HepG2 (cell line): ENCODE measurements at regions not wholly inside any gene's neighbourhood (a gene's known extent, or its start where the extent isn't known, plus 50 kb on each side); places are given as distances from the start of the nearest gene placed in this dataset.

Experiments
- ATAC-seq: fragments of 200-7000 bp; cut with Tn5 transposase; 3 replicates; pipeline ENCODE4 v1.9.1; 2020; ENCODE audit warnings: mild to moderate bottlenecking, moderate library complexity
- BruUV-seq: library from RNA; stranded (reverse); fragments of 400-500 nt; replicated peaks from 2 replicates; lab custom pipeline; 2021; lab: Mats Ljungman, UMichigan
- CTCF ChIA-PET: fragments of 300-600 bp; formaldehyde crosslinking; extraction: SDS; loops from one replicate; lab custom pipeline; 2021; ENCODE audit warnings: low total read pairs, inconsistent platforms, low intra/inter-chr PET ratio; lab: Yijun Ruan, JAX
- POLR2A ChIA-PET: fragments of 350-600 bp; sonication (Branson Sonifier 250); formaldehyde crosslinking; loops from one replicate; lab custom pipeline; 2020; ENCODE audit warnings: antibody characterized with exemption, inconsistent platforms; lab: Yijun Ruan, JAX
- DNase-seq: peaks from one replicate; pipeline ENCODE4 v3.0.0-alpha.2; 2015; ENCODE audit warnings: low spot score
- FAIRE-seq: peaks from 3 replicates; lab custom pipeline; 2011; peaks lifted over from hg19 to GRCh38; lab: Jason Lieb, UNC
- H2AFZ ChIP-seq: one replicate; pipeline ENCODE4 v1.6.1; 2011; ENCODE audit warnings: low read length, inconsistent platforms
- H3K27ac ChIP-seq: fragments of 300-600 bp; 3 replicates; pipeline ENCODE4 v1.8.0; 2011; ENCODE audit warnings: mixed run types, mild to moderate bottlenecking, mixed read lengths, low read length, inconsistent platforms; ENCODE audit not compliant: insufficient read depth; ENCODE audit errors: extremely low read length
- H3K27me3 ChIP-seq, 2 experiments: fragments of 200-600 bp in 1 of 2; 2 replicates in 1 of 2; 3 replicates in 1 of 2; pipeline versions ENCODE4 v1.6.0 to v1.8.0; 2011; ENCODE audit warnings: low read length in 2 of 2, mild to moderate bottlenecking in 2 of 2, moderate library complexity in 2 of 2, inconsistent platforms in 1 of 2; ENCODE audit not compliant: insufficient read depth in 2 of 2, control insufficient read depth in 1 of 2
- H3K36me3 ChIP-seq, 2 experiments: fragments of 200-600 bp in 1 of 2; replicated peaks in 1 of 2; 2 replicates in 1 of 2; 3 replicates in 1 of 2; pipeline versions ENCODE4 v1.5.1 to v1.8.0; 2011; ENCODE audit warnings: low read length in 2 of 2, inconsistent platforms in 1 of 2; ENCODE audit not compliant: insufficient read depth in 2 of 2, control insufficient read depth in 1 of 2
- H3K4me1 ChIP-seq: 2 replicates; pipeline ENCODE4 v1.5.1; 2012; ENCODE audit warnings: low read length, inconsistent platforms; ENCODE audit not compliant: insufficient read depth
- H3K4me2 ChIP-seq: 2 replicates; pipeline ENCODE4 v1.6.0; 2011; ENCODE audit warnings: low read depth, low read length, inconsistent platforms
- H3K4me3 ChIP-seq, 3 experiments: fragments of 200-600 bp in 1 of 3; sonication (generic), shearing (Covaris generic) in 1 of 3; replicated peaks in 1 of 3; 2 replicates each; pipeline ENCODE4 v1.5.1; 2011 to 2016; ENCODE audit warnings: low read length in 3 of 3, inconsistent platforms in 2 of 3, low read depth in 2 of 3, mild to moderate bottlenecking in 2 of 3, control low read depth in 1 of 3, mixed read lengths in 1 of 3; ENCODE audit not compliant: insufficient read depth in 1 of 3
- H3K79me2 ChIP-seq: one replicate; pipeline ENCODE4 v1.6.1; 2011; ENCODE audit warnings: low read length, inconsistent platforms; ENCODE audit not compliant: insufficient read depth
- H3K9ac ChIP-seq: 2 replicates; pipeline ENCODE4 v1.6.0; 2011; ENCODE audit warnings: mild to moderate bottlenecking, low read depth, low read length, inconsistent platforms; ENCODE audit not compliant: insufficient read depth
- H3K9me3 ChIP-seq: 2 replicates; pipeline ENCODE4 v1.5.1; 2012; ENCODE audit warnings: mild to moderate bottlenecking, low read length
- H4K20me1 ChIP-seq: 2 replicates; pipeline ENCODE4 v1.6.0; 2011; ENCODE audit warnings: inconsistent platforms, mild to moderate bottlenecking, low read length, moderate library complexity; ENCODE audit not compliant: insufficient read depth
- EED ChIP-seq: sonication (generic); formaldehyde crosslinking; IDR thresholded peaks from 2 replicates; pipeline ENCODE4 v1.5.0; 2020; ENCODE audit warnings: mild to moderate bottlenecking, missing genetic modification reagents
- REXO4 ChIP-seq: sonication (generic); formaldehyde crosslinking; IDR thresholded peaks from 2 replicates; pipeline ENCODE4 v1.8.0; 2022; ENCODE audit warnings: missing genetic modification reagents, mild to moderate bottlenecking, borderline replicate concordance
- RFXANK ChIP-seq: IDR thresholded peaks from 2 replicates; pipeline ENCODE4 v1.6.1; 2016
- TEAD3 ChIP-seq: optimal IDR thresholded peaks from 2 replicates; pipeline ENCODE3; 2016; ENCODE audit warnings: borderline replicate concordance
- TP53 ChIP-seq: sonication (generic); formaldehyde crosslinking; conservative IDR thresholded peaks from 2 replicates; pipeline ENCODE4 v1.4.0; 2020; ENCODE audit warnings: missing genetic modification reagents
- ZBTB38 ChIP-seq: sonication (generic); formaldehyde crosslinking; IDR thresholded peaks from 2 replicates; pipeline ENCODE4 v1.5.1; 2020; ENCODE audit warnings: mild to moderate bottlenecking, missing genetic modification reagents
- ZNF572 ChIP-seq: sonication (generic); formaldehyde crosslinking; IDR thresholded peaks from 2 replicates; pipeline ENCODE4 v1.5.1; 2020; ENCODE audit warnings: mild to moderate bottlenecking, missing genetic modification reagents
- ZNF720 ChIP-seq: sonication (generic); formaldehyde crosslinking; IDR thresholded peaks from 2 replicates; pipeline ENCODE4 v1.4.0; 2020; ENCODE audit warnings: missing genetic modification reagents
- WGBS: methylation state at CpG from one replicate; pipeline ENCODE4 v1.1.6; 2017; ENCODE audit warnings: low lambda C conversion rate; 5-methylcytosine and 5-hydroxymethylcytosine counted together
- in situ Hi-C: cut with HindIII; loops from 2 replicates; pipeline ENCODE4 v1.10.0; 2017; ENCODE audit warnings: low pct_unique_long_range_greater_than_20kb; ENCODE audit not compliant: extremely low pct_ligation_motif_present
- intact Hi-C: fragments of 100-400 bp; cut with micrococcal nuclease; formaldehyde crosslinking; loops from one replicate; pipeline ENCODE4 v1.10.0; 2022; ENCODE audit not compliant: unreplicated experiment
- TF ChIP-seq, protein P1 (sequence below): IDR thresholded peaks from 2 replicates; pipeline ENCODE4 v1.6.1; 2016
- TF ChIP-seq, protein P2 (sequence below): sonication (generic); formaldehyde crosslinking; IDR thresholded peaks from 2 replicates; pipeline ENCODE4 v1.5.0; 2020; ENCODE audit warnings: missing genetic modification reagents
- TF ChIP-seq, protein P3 (sequence below): sonication (generic); formaldehyde crosslinking; IDR thresholded peaks from 2 replicates; pipeline ENCODE4 v1.4.0; 2020; ENCODE audit warnings: missing genetic modification reagents
- TF ChIP-seq, protein P4 (sequence below): sonication (generic); formaldehyde crosslinking; IDR thresholded peaks from 2 replicates; pipeline ENCODE4 v1.5.0; 2020; ENCODE audit warnings: missing genetic modification reagents, mild to moderate bottlenecking, borderline replicate concordance

DNA sequence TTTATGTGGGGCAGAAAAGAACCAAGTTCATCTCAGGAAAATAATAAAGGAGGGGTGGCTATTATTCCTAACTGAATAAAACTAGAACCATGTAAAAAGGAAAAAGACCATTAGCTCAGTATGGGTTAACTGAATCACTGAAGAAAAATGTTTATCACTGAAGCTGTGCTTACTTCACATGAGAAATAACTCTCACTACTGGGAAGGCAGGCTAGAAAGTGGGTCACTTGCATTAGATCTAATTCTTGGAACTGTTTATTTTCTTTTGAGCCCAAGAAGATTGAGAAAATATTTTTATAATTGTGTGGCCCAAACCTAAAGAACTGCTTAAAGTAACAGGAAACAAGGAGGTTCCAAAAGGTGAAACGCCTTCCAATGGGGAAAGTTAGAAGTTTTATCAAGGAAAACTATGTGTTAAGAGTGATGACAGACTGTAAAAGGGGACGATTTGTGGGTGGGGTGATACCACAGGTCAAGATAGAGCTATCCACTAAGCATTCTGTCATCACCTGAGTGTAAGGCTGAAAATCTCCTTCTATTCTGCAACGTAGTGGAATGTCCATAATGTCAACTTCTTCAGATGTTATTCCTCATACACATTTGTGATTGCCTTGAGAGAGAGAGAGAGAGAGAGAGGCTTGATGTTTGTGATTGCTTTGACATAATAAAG, 1083.5 kb downstream of the PCDH7 start:
- H2AFZ ChIP-seq: no peak overlapping the region
- H3K4me2 ChIP-seq: no peak overlapping the region
- no peak overlapping the region for H3K27ac ChIP-seq
- POLR2A ChIA-PET: no interaction called here
- TF ChIP-seq, protein P1, sequence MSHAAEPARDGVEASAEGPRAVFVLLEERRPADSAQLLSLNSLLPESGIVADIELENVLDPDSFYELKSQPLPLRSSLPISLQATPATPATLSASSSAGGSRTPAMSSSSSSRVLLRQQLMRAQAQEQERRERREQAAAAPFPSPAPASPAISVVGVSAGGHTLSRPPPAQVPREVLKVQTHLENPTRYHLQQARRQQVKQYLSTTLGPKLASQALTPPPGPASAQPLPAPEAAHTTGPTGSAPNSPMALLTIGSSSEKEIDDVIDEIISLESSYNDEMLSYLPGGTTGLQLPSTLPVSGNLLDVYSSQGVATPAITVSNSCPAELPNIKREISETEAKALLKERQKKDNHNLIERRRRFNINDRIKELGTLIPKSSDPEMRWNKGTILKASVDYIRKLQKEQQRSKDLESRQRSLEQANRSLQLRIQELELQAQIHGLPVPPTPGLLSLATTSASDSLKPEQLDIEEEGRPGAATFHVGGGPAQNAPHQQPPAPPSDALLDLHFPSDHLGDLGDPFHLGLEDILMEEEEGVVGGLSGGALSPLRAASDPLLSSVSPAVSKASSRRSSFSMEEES: no peak
- TF ChIP-seq TEAD3 (CRISPR knock-in tag) (no peak), ZNF572 (CRISPR knock-in tag) (no peak), REXO4 (no peak), RFXANK (no peak), ZBTB38 (CRISPR knock-in tag) (no peak), ZNF720 (CRISPR knock-in tag) (no peak), TP53 (CRISPR knock-in tag) (no peak), EED (CRISPR knock-in tag) (no peak)
- TF ChIP-seq, protein P2, sequence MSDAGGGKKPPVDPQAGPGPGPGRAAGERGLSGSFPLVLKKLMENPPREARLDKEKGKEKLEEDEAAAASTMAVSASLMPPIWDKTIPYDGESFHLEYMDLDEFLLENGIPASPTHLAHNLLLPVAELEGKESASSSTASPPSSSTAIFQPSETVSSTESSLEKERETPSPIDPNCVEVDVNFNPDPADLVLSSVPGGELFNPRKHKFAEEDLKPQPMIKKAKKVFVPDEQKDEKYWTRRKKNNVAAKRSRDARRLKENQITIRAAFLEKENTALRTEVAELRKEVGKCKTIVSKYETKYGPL (CRISPR knock-in tag): no peak
- TF ChIP-seq, protein P3, sequence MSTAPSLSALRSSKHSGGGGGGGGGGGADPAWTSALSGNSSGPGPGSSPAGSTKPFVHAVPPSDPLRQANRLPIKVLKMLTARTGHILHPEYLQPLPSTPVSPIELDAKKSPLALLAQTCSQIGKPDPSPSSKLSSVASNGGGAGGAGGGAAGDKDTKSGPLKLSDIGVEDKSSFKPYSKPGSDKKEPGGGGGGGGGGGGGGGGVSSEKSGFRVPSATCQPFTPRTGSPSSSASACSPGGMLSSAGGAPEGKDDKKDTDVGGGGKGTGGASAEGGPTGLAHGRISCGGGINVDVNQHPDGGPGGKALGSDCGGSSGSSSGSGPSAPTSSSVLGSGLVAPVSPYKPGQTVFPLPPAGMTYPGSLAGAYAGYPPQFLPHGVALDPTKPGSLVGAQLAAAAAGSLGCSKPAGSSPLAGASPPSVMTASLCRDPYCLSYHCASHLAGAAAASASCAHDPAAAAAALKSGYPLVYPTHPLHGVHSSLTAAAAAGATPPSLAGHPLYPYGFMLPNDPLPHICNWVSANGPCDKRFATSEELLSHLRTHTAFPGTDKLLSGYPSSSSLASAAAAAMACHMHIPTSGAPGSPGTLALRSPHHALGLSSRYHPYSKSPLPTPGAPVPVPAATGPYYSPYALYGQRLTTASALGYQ: no peak
- TF ChIP-seq, protein P4, sequence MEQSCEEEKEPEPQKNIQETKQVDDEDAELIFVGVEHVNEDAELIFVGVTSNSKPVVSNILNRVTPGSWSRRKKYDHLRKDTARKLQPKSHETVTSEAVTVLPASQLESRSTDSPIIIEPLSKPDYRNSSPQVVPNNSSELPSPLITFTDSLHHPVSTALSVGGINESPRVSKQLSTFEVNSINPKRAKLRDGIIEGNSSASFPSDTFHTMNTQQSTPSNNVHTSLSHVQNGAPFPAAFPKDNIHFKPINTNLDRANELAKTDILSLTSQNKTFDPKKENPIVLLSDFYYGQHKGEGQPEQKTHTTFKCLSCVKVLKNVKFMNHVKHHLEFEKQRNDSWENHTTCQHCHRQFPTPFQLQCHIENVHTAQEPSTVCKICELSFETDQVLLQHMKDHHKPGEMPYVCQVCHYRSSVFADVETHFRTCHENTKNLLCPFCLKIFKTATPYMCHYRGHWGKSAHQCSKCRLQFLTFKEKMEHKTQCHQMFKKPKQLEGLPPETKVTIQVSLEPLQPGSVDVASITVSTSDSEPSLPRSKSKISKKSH (CRISPR knock-in tag): no peak
- ATAC-seq (no peak), FAIRE-seq (no peak), DNase-seq (no peak)
- H3K9me3 ChIP-seq: peaks cover 28% of the 10 kb centered on the region
- H3K4me1 ChIP-seq: no peaks in the 10 kb centered on the region
- H3K79me2 ChIP-seq: no peaks in the 10 kb centered on the region
- no peak overlapping the region for H3K4me3 ChIP-seq
- no TSS peak for BruUV-seq
- intact Hi-C loops (no loop called here), in situ Hi-C loops (no loop called here)
- CTCF ChIA-PET: no interaction called here
- no peaks in the 10 kb centered on the region for H3K27me3 ChIP-seq
- H3K36me3 ChIP-seq: no peaks in the 10 kb centered on the region
- under 1% methylated on average over 3 of the region's 3 CpGs for whole genome bisulfite sequencing
- no peak overlapping the region for H3K9ac ChIP-seq
- H4K20me1 ChIP-seq: no peaks in the 10 kb centered on the region
